Endothelial cell of umbilical vein (primary cell): ENCODE measurements at regions not wholly inside any gene's neighbourhood (a gene's known extent, or its start where the extent isn't known, plus 50 kb on each side); places are given as distances from the start of the nearest gene placed in this dataset.

Source experiments
- CTCF ChIP-seq, 2 donors: IDR thresholded peaks; 1 replicate in 1 of 2; 2 replicates in 1 of 2; pipeline ENCODE4 v1.5.1; 2011; ENCODE audit warnings: low read length in 2 of 2, mild to moderate bottlenecking in 2 of 2, moderate library complexity in 2 of 2, control low read depth in 1 of 2, inconsistent platforms in 1 of 2, low read depth in 1 of 2; ENCODE audit not compliant: insufficient read depth in 1 of 2; ENCODE audit errors: extremely low read depth in 1 of 2
- EZH2 ChIP-seq: IDR thresholded peaks from 2 replicates; pipeline ENCODE4 v1.6.1; 2012; ENCODE audit warnings: borderline replicate concordance, low read depth, mild to moderate bottlenecking, moderate library complexity, low read length, inconsistent platforms; ENCODE audit not compliant: severe bottlenecking
- GATA2 ChIP-seq: IDR thresholded peaks from 2 replicates; pipeline ENCODE4 v1.7.0; 2011; ENCODE audit warnings: low read depth, mild to moderate bottlenecking, moderate library complexity, mixed read lengths, low read length; ENCODE audit not compliant: insufficient read length, insufficient read depth
- JUN ChIP-seq: IDR thresholded peaks from 2 replicates; pipeline ENCODE4 v1.6.1; 2011; ENCODE audit warnings: borderline replicate concordance, low read depth; ENCODE audit not compliant: insufficient read length, insufficient read depth
- MAX ChIP-seq: IDR thresholded peaks from 2 replicates; pipeline ENCODE4 v1.6.1; 2011; ENCODE audit not compliant: insufficient read depth, insufficient read length
- MYC ChIP-seq: IDR thresholded peaks from one replicate; pipeline ENCODE4 v1.6.1; 2011; ENCODE audit warnings: mild to moderate bottlenecking, low read depth, low read length
- POLR2A ChIP-seq: IDR thresholded peaks from 2 replicates; pipeline ENCODE4 v1.6.1; 2012; ENCODE audit warnings: low read depth, mild to moderate bottlenecking, control low read depth, low read length
- POLR2AphosphoS5 ChIP-seq: IDR thresholded peaks from 2 replicates; pipeline ENCODE4 v1.6.1; 2012; ENCODE audit warnings: low read depth, mild to moderate bottlenecking, control low read depth, low read length, moderate library complexity; ENCODE audit not compliant: insufficient read depth

- no peak for TF ChIP-seq POLR2A
- TF ChIP-seq CTCF (IDR thresholded peaks at IDR 0.05; ENCODE audit: extremely low read depth in 1 of 2, insufficient read depth in 1 of 2, low read depth in 1 of 2, low read length in 2 of 2) = no peak
- no peak for TF ChIP-seq MAX
- TF ChIP-seq EZH2 = no peak
- TF ChIP-seq POLR2AphosphoS5 = no peak
- TF ChIP-seq JUN = no peak
- no peak for TF ChIP-seq MYC
- no peak for TF ChIP-seq GATA2
Measured at GRCh38 chr1:244318078-244318477, 133.6 kb downstream of the ADSS2 start.
